Activated gamma-delta T cell treated with Interleukin-2 at 50 U/mL for 16 hours (primary cell): ENCODE measurements at regions not wholly inside any gene's neighbourhood (a gene's known extent, or its start where the extent isn't known, plus 50 kb on each side); places are given as distances from the start of the nearest gene placed in this dataset.
"Not testable (repeated sequence)": the region's sequence is repeated elsewhere in the genome, so short reads cannot be mapped to it uniquely, and the experiment has no call there.

Source experiments
- DNase-seq: peaks from one replicate; pipeline ENCODE4 v3.0.0-alpha.2; 2020

- DNase-seq = no peak
Observed at GRCh38 chr7:9240001-9240400, 806.6 kb downstream of the NXPH1 start.

- DNase-seq = no peak
Observed at GRCh38 chr7:9241826-9242225, 808.4 kb downstream of the NXPH1 start.

- DNase-seq = no peak
Observed at GRCh38 chr7:9242636-9243035, 809.2 kb downstream of the NXPH1 start.

GRCh38 chr7:9250876-9251275 lies 817.5 kb downstream of the NXPH1 start:
- DNase-seq = no peak

GRCh38 chr7:9264395-9264794 lies 831.0 kb downstream of the NXPH1 start:
- no peak for DNase-seq

GRCh38 chr7:9280088-9280487 lies 846.7 kb downstream of the NXPH1 start:
- DNase-seq = no peak

GRCh38 chr7:9283246-9283645 lies 849.8 kb downstream of the NXPH1 start:
- DNase-seq = no peak

- no peak for DNase-seq
Observed at GRCh38 chr7:9302436-9302835, 869.0 kb downstream of the NXPH1 start.

- no peak for DNase-seq
Observed at GRCh38 chr7:9307131-9307530, 873.7 kb downstream of the NXPH1 start.

GRCh38 chr7:9324513-9324912 lies 891.1 kb downstream of the NXPH1 start:
- no peak for DNase-seq

- no peak for DNase-seq
Observed at GRCh38 chr7:9328296-9328695, 894.9 kb downstream of the NXPH1 start.

GRCh38 chr7:9349625-9350024 lies 916.2 kb downstream of the NXPH1 start:
- no peak for DNase-seq

GRCh38 chr7:9391221-9391620 lies 957.8 kb downstream of the NXPH1 start:
- no peak for DNase-seq

- no peak for DNase-seq
Observed at GRCh38 chr7:9391984-9392383, 958.6 kb downstream of the NXPH1 start.

GRCh38 chr7:9404386-9404785 lies 971.0 kb downstream of the NXPH1 start:
- DNase-seq = not testable (repeated sequence)

- no peak for DNase-seq
Observed at GRCh38 chr7:9407816-9408215, 974.4 kb downstream of the NXPH1 start.

- DNase-seq = no peak
Observed at GRCh38 chr7:9453521-9453920, 1020.1 kb downstream of the NXPH1 start.

- no peak for DNase-seq
Observed at GRCh38 chr7:9488555-9488954, 1055.1 kb downstream of the NXPH1 start.

- no peak for DNase-seq
Observed at GRCh38 chr7:9498303-9498702, 1064.9 kb downstream of the NXPH1 start.

- DNase-seq = no peak
Observed at GRCh38 chr7:9502269-9502668, 1068.9 kb downstream of the NXPH1 start.

GRCh38 chr7:9504678-9505077 lies 1071.3 kb downstream of the NXPH1 start:
- DNase-seq = no peak

- no peak for DNase-seq
Observed at GRCh38 chr7:9505516-9505915, 1072.1 kb downstream of the NXPH1 start.

- no peak for DNase-seq
Observed at GRCh38 chr7:9507290-9507689, 1073.9 kb downstream of the NXPH1 start.

- no peak for DNase-seq
Observed at GRCh38 chr7:9516662-9517061, 1083.3 kb downstream of the NXPH1 start.

- no peak for DNase-seq
Observed at GRCh38 chr7:9523579-9523978, 1090.2 kb downstream of the NXPH1 start.

GRCh38 chr7:9552431-9552830 lies 1119.0 kb downstream of the NXPH1 start:
- DNase-seq = not testable (repeated sequence)
